GM12875 (cell line): ENCODE measurements at regions not wholly inside any gene's neighbourhood (a gene's known extent, or its start where the extent isn't known, plus 50 kb on each side); places are given as distances from the start of the nearest gene placed in this dataset.

Source experiments
- H3K4me3 ChIP-seq: one replicate; pipeline ENCODE4 v1.5.1; 2011; ENCODE audit warnings: low read depth, low read length, control low read depth
- TF ChIP-seq, protein P1 (sequence below): IDR thresholded peaks from 2 replicates; pipeline ENCODE4 v1.5.1; 2011; ENCODE audit warnings: low read depth, mild to moderate bottlenecking, control low read depth, inconsistent platforms, low read length, moderate library complexity, borderline replicate concordance; ENCODE audit not compliant: insufficient read depth

DNA sequence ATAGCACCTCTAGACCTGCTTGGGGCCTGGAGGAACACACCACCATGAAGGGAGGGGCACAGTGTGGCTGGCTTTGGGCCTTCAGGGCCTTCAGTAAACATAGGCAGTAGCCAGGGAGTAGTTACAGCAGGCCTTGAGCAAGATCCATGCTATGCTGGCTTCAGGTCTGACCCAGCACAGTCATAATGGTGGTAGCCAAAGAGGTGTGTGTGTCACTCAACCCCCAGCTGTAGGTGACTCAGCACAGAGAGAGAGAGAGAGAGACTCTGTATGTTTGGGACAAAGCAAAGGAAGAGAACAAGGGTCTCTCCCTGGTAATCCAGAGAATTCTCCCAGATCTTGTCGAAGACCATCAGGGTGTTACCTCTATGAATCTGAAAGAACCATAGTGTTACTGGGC is 250.5 kb upstream of the PKN2 start:
- no peak overlapping the region for H3K4me3 ChIP-seq
- TF ChIP-seq, protein P1, sequence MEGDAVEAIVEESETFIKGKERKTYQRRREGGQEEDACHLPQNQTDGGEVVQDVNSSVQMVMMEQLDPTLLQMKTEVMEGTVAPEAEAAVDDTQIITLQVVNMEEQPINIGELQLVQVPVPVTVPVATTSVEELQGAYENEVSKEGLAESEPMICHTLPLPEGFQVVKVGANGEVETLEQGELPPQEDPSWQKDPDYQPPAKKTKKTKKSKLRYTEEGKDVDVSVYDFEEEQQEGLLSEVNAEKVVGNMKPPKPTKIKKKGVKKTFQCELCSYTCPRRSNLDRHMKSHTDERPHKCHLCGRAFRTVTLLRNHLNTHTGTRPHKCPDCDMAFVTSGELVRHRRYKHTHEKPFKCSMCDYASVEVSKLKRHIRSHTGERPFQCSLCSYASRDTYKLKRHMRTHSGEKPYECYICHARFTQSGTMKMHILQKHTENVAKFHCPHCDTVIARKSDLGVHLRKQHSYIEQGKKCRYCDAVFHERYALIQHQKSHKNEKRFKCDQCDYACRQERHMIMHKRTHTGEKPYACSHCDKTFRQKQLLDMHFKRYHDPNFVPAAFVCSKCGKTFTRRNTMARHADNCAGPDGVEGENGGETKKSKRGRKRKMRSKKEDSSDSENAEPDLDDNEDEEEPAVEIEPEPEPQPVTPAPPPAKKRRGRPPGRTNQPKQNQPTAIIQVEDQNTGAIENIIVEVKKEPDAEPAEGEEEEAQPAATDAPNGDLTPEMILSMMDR: no peak

GRCh38 chr1:88434836-88435235 is 249.2 kb upstream of the PKN2 start:
- H3K4me3 ChIP-seq: no peak overlapping the region
- TF ChIP-seq, protein P1: no peak

GRCh38 chr1:88441022-88441421 is 243.1 kb upstream of the PKN2 start:
- TF ChIP-seq, protein P1: no peak
- H3K4me3 ChIP-seq: no peak overlapping the region

GRCh38 chr1:88451856-88452255 is 232.2 kb upstream of the PKN2 start:
- TF ChIP-seq, protein P1: no peak
- H3K4me3 ChIP-seq: no peak overlapping the region

GRCh38 chr1:88453295-88453694 is 230.8 kb upstream of the PKN2 start:
- TF ChIP-seq, protein P1: no peak
- no peak overlapping the region for H3K4me3 ChIP-seq

DNA sequence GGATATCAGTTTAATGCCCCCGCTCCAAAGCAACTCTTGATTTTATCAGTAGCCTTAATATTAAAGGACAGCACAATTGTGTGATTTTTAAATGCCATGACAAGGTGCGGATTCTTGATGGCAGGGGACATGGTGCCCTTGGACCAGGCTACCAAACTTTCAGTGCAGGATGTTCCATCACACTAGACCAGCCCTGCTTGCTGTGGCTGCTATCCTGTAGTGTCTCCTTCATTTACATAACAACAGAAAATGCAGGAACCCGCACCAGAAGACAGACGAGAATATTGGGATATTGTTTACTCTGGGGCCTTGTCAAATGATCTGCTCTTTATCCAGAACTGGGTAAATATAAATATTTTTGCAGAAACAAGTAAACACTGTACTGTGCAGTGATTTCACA is 229.3 kb upstream of the PKN2 start:
- TF ChIP-seq, protein P1: no peak
- H3K4me3 ChIP-seq: no peak overlapping the region

GRCh38 chr1:88455621-88456256 is 228.3 kb upstream of the PKN2 start:
- TF ChIP-seq, protein P1: no peak
- H3K4me3 ChIP-seq: no peak overlapping the region
